ENCODE measurements at regions not wholly inside any gene's neighbourhood (a gene's known extent, or its start where the extent isn't known, plus 50 kb on each side); places are given as distances from the start of the nearest gene placed in this dataset.

- TF ChIP-seq CTCF (conservative IDR thresholded peaks at IDR 0.05 in 1 of 2, IDR thresholded peaks at IDR 0.05 in 1 of 2; ENCODE audit: low read depth in 1 of 2, low read length in 2 of 2) (no peak), EZH2 (IDR thresholded peaks at IDR 0.05; ENCODE audit: low read length, missing control alignments) (no peak)
Observed at GRCh38 chr7:24457219-24457558, 116.1 kb upstream of the PALS2 start.

Measured in fibroblast of lung (primary cell).